ENCODE measurements at regions not wholly inside any gene's neighbourhood (a gene's known extent, or its start where the extent isn't known, plus 50 kb on each side); places are given as distances from the start of the nearest gene placed in this dataset.

DNA sequence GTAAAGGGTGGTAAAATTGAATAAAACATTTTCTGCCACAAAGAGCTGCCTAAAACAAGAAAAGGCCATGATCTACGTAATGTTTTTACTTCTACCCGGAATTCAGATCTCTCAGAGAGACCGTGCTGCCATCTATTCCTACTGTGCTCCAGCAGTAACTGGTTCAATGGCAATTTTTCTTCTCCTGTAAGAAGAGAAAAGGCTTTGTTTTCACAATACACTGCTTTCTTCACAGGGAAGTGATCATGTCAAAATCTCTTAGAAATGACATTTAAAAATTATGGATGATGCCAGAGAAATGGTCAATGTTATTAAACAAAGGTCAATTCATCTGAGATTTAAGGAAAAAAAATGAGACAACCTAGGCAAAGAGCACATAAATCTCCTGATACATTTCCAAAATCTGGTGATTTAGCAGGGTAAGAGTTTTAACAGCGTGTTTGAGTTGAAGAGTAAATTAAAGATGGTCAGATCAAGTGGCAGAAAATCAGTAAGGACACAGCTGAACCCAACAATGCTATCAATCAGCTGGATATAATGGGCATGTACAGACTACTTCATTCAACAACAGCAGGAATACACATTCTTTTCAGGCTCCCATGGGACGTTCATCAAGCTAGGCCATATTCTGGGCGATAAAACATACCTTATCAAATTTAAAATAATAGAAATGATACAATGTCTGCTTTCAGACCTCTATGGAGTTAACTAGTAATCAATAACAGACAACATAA lies 523.1 kb downstream of the CHSY3 start:
- no peak overlapping the region for H3K18ac ChIP-seq (ENCODE audit: low read length)
- H3K4me3 ChIP-seq (ENCODE audit: low read depth, low read length), result no peak overlapping the region
- H4K8ac ChIP-seq (ENCODE audit: low read depth, low read length), result no peak overlapping the region
- no CpG with 5 or more reads among the region's 6 CpGs for WGBS (ENCODE audit: extremely low coverage, insufficient coverage, insufficient read length)
- no peak overlapping the region for H3K14ac ChIP-seq (ENCODE audit: low read length)
- H2AFZ ChIP-seq (ENCODE audit: insufficient read depth, low read length, poor library complexity), result no peak overlapping the region
- no peak overlapping the region for H3K4ac ChIP-seq (ENCODE audit: low read depth, low read length)
- no peaks in the 10 kb centered on the region for H3K4me1 ChIP-seq (ENCODE audit: control insufficient read depth in 1 of 2, insufficient read depth in 2 of 2, low read length in 2 of 2)
- no peak overlapping the region for H3K27ac ChIP-seq (ENCODE audit: low read depth, low read length)
- H3K9me3 ChIP-seq (ENCODE audit: insufficient read depth, low read depth, low read length), result no peaks in the 10 kb centered on the region
- no peak overlapping the region for H2BK5ac ChIP-seq (ENCODE audit: low read depth, low read length, poor library complexity)
- H3K79me2 ChIP-seq (ENCODE audit: control insufficient read depth, insufficient read depth, low read length, poor library complexity), result no peaks in the 10 kb centered on the region
- no peak overlapping the region for H2AK5ac ChIP-seq (ENCODE audit: low read length)
- no peaks in the 10 kb centered on the region for H3K36me3 ChIP-seq (ENCODE audit: control insufficient read depth in 1 of 2, insufficient read depth in 2 of 2, low read length in 2 of 2)
- no peaks in the 10 kb centered on the region for H3K79me1 ChIP-seq (ENCODE audit: low read length)
- H2BK12ac ChIP-seq (ENCODE audit: low read length), result no peak overlapping the region
- no peak overlapping the region for H4K91ac ChIP-seq (ENCODE audit: low read depth, low read length)
- H3K27me3 ChIP-seq (ENCODE audit: insufficient read depth, low read length), result no peaks in the 10 kb centered on the region
- no peak overlapping the region for H4K12ac ChIP-seq (ENCODE audit: low read depth, low read length)
- no peak overlapping the region for H3K9ac ChIP-seq (ENCODE audit: low read length)
- H3K23ac ChIP-seq (ENCODE audit: low read length), result no peak overlapping the region
- no peak overlapping the region for H2BK120ac ChIP-seq (ENCODE audit: insufficient read depth, low read length, poor library complexity)
- no peak for DNase-seq
- H3K4me2 ChIP-seq (ENCODE audit: low read length), result no peak overlapping the region

- H3K4me2 ChIP-seq (ENCODE audit: low read length), result no peak overlapping the region
- no peak for DNase-seq
- no peak overlapping the region for H3K9ac ChIP-seq (ENCODE audit: low read length)
- H3K4me1 ChIP-seq (ENCODE audit: control insufficient read depth in 1 of 2, insufficient read depth in 2 of 2, low read length in 2 of 2), result no peaks in the 10 kb centered on the region
- no peak overlapping the region for H3K4me3 ChIP-seq (ENCODE audit: low read depth, low read length)
- H4K12ac ChIP-seq (ENCODE audit: low read depth, low read length), result no peak overlapping the region
- no peak overlapping the region for H4K91ac ChIP-seq (ENCODE audit: low read depth, low read length)
- no peaks in the 10 kb centered on the region for H3K79me2 ChIP-seq (ENCODE audit: control insufficient read depth, insufficient read depth, low read length, poor library complexity)
- no peak overlapping the region for H2BK5ac ChIP-seq (ENCODE audit: low read depth, low read length, poor library complexity)
- H2AK5ac ChIP-seq (ENCODE audit: low read length), result no peak overlapping the region
- H3K23ac ChIP-seq (ENCODE audit: low read length), result no peak overlapping the region
- no peaks in the 10 kb centered on the region for H3K27me3 ChIP-seq (ENCODE audit: insufficient read depth, low read length)
- H3K9me3 ChIP-seq (ENCODE audit: insufficient read depth, low read depth, low read length), result no peaks in the 10 kb centered on the region
- H2BK12ac ChIP-seq (ENCODE audit: low read length), result no peak overlapping the region
- H3K79me1 ChIP-seq (ENCODE audit: low read length), result no peaks in the 10 kb centered on the region
- no peak overlapping the region for H4K8ac ChIP-seq (ENCODE audit: low read depth, low read length)
- WGBS (ENCODE audit: extremely low coverage, insufficient coverage, insufficient read length), result no CpG with 5 or more reads among the region's 2 CpGs
- H3K27ac ChIP-seq (ENCODE audit: low read depth, low read length), result no peak overlapping the region
- no peak overlapping the region for H3K4ac ChIP-seq (ENCODE audit: low read depth, low read length)
- no peak overlapping the region for H3K18ac ChIP-seq (ENCODE audit: low read length)
- H3K36me3 ChIP-seq (ENCODE audit: control insufficient read depth in 1 of 2, insufficient read depth in 2 of 2, low read length in 2 of 2), result no peaks in the 10 kb centered on the region
- H2BK120ac ChIP-seq (ENCODE audit: insufficient read depth, low read length, poor library complexity), result no peak overlapping the region
- H2AFZ ChIP-seq (ENCODE audit: insufficient read depth, low read length, poor library complexity), result no peak overlapping the region
- no peak overlapping the region for H3K14ac ChIP-seq (ENCODE audit: low read length)
These were observed 521.2 kb downstream of the CHSY3 start for GRCh38 chr5:130425424-130425823.

GRCh38 chr5:130424341-130424740 lies 520.1 kb downstream of the CHSY3 start:
- Histone ChIP-seq H3K9ac (ENCODE audit: low read length) (no peak overlapping the region), H2AK5ac (ENCODE audit: low read length) (no peak overlapping the region), H3K27me3 (ENCODE audit: insufficient read depth, low read length) (no peaks in the 10 kb centered on the region), H3K4me2 (ENCODE audit: low read length) (no peak overlapping the region), H3K18ac (ENCODE audit: low read length) (no peak overlapping the region), H3K9me3 (ENCODE audit: insufficient read depth, low read depth, low read length) (no peaks in the 10 kb centered on the region), H2BK120ac (ENCODE audit: insufficient read depth, low read length, poor library complexity) (no peak overlapping the region), H3K36me3 (ENCODE audit: control insufficient read depth in 1 of 2, insufficient read depth in 2 of 2, low read length in 2 of 2) (no peaks in the 10 kb centered on the region), H4K91ac (ENCODE audit: low read depth, low read length) (no peak overlapping the region), H3K14ac (ENCODE audit: low read length) (no peak overlapping the region), H3K27ac (ENCODE audit: low read depth, low read length) (no peak overlapping the region), H2BK12ac (ENCODE audit: low read length) (no peak overlapping the region), H4K8ac (ENCODE audit: low read depth, low read length) (no peak overlapping the region), H2AFZ (ENCODE audit: insufficient read depth, low read length, poor library complexity) (no peak overlapping the region), H3K4ac (ENCODE audit: low read depth, low read length) (no peak overlapping the region), H3K79me2 (ENCODE audit: control insufficient read depth, insufficient read depth, low read length, poor library complexity) (no peaks in the 10 kb centered on the region), H4K12ac (ENCODE audit: low read depth, low read length) (no peak overlapping the region), H3K4me3 (ENCODE audit: low read depth, low read length) (no peak overlapping the region), H3K4me1 (ENCODE audit: control insufficient read depth in 1 of 2, insufficient read depth in 2 of 2, low read length in 2 of 2) (no peaks in the 10 kb centered on the region), H3K23ac (ENCODE audit: low read length) (no peak overlapping the region), H2BK5ac (ENCODE audit: low read depth, low read length, poor library complexity) (no peak overlapping the region), H3K79me1 (ENCODE audit: low read length) (no peaks in the 10 kb centered on the region)
- no CpG with 5 or more reads among the region's 2 CpGs for WGBS (ENCODE audit: extremely low coverage, insufficient coverage, insufficient read length)
- no peak for DNase-seq

DNA sequence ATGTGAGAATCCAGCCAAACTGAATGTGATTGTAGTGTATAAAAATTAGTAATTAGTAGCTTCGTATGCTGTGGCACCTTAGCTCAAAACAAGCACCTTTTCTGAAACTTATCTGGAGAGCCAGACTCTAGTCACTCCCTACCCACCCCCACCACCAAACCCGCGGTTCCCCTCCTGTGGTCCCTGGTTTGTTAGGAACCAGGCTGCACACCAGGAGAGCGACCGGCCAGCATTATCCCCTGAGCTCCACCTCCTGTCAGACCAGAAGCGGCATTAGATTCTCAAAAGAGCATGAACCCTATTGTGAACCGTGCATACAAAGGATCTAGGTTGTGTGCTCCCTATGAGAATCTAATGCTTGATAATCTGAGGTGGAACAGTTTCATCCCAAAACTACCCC lies 498.6 kb downstream of the CHSY3 start:
- Histone ChIP-seq H2BK12ac (ENCODE audit: low read length) (no peak overlapping the region), H3K9me3 (ENCODE audit: insufficient read depth, low read depth, low read length) (no peaks in the 10 kb centered on the region), H3K79me2 (ENCODE audit: control insufficient read depth, insufficient read depth, low read length, poor library complexity) (no peaks in the 10 kb centered on the region), H3K23ac (ENCODE audit: low read length) (no peak overlapping the region), H2BK5ac (ENCODE audit: low read depth, low read length, poor library complexity) (no peak overlapping the region), H4K91ac (ENCODE audit: low read depth, low read length) (no peak overlapping the region), H3K14ac (ENCODE audit: low read length) (no peak overlapping the region), H3K4ac (ENCODE audit: low read depth, low read length) (no peak overlapping the region), H3K4me2 (ENCODE audit: low read length) (no peak overlapping the region), H2BK120ac (ENCODE audit: insufficient read depth, low read length, poor library complexity) (no peak overlapping the region), H4K12ac (ENCODE audit: low read depth, low read length) (no peak overlapping the region), H2AK5ac (ENCODE audit: low read length) (no peak overlapping the region), H3K27me3 (ENCODE audit: insufficient read depth, low read length) (no peaks in the 10 kb centered on the region), H2AFZ (ENCODE audit: insufficient read depth, low read length, poor library complexity) (no peak overlapping the region), H4K8ac (ENCODE audit: low read depth, low read length) (no peak overlapping the region), H3K18ac (ENCODE audit: low read length) (no peak overlapping the region), H3K4me3 (ENCODE audit: low read depth, low read length) (no peak overlapping the region), H3K36me3 (ENCODE audit: control insufficient read depth in 1 of 2, insufficient read depth in 2 of 2, low read length in 2 of 2) (no peaks in the 10 kb centered on the region), H3K9ac (ENCODE audit: low read length) (no peak overlapping the region), H3K27ac (ENCODE audit: low read depth, low read length) (no peak overlapping the region), H3K4me1 (ENCODE audit: control insufficient read depth in 1 of 2, insufficient read depth in 2 of 2, low read length in 2 of 2) (no peaks in the 10 kb centered on the region), H3K79me1 (ENCODE audit: low read length) (no peaks in the 10 kb centered on the region)
- DNase-seq, result no peak
- no CpG with 5 or more reads among the region's 7 CpGs for WGBS (ENCODE audit: extremely low coverage, insufficient coverage, insufficient read length)

All from trophoblast cell (in vitro differentiated cells and primary cell).